ENCODE measurements at regions not wholly inside any gene's neighbourhood (a gene's known extent, or its start where the extent isn't known, plus 50 kb on each side); places are given as distances from the start of the nearest gene placed in this dataset.
"Not testable (repeated sequence)": the region's sequence is repeated elsewhere in the genome, so short reads cannot be mapped to it uniquely, and the experiment has no call there.

DNA sequence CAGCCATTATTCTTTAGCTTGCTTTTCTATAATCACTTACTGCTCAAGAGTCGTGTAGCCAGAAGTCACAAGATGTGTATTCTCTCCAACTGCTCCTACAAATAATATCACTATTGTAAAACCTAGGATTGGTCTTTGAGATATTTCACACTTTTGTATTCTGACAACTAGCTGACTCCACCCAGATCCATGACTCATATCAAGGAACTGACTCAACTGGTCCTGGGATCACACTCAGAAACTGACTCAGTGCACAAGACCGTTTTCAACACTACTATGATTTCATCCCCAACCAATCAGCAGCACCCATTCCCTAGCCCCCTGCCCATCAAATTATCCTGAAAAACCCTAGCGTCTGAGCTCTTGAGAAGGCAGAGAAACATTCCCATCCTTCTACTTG, 56.5 kb upstream of the ORC5 start:
- ChIA-PET POLR2A (no interaction called here), CTCF (no interaction called here)
- TF ChIP-seq FOXM1 (IDR thresholded peaks at IDR 0.05; ENCODE audit: borderline replicate concordance) (no peak), L3MBTL2 (conservative IDR thresholded peaks at IDR 0.05) (no peak), BHLHE40 (IDR thresholded peaks at IDR 0.05; ENCODE audit: borderline replicate concordance) (no peak), TARDBP (IDR thresholded peaks at IDR 0.05) (no peak), HDGF (IDR thresholded peaks at IDR 0.05; ENCODE audit: borderline replicate concordance) (no peak), ARNT (IDR thresholded peaks at IDR 0.05) (no peak), CTBP1 (IDR thresholded peaks at IDR 0.05; ENCODE audit: borderline replicate concordance) (no peak), SP1 (IDR thresholded peaks at IDR 0.05) (no peak), ELF4 (IDR thresholded peaks at IDR 0.05) (no peak), FOXK2 (IDR thresholded peaks at IDR 0.05) (no peak), FOXA1 (IDR thresholded peaks at IDR 0.05) (no peak), NFRKB (IDR thresholded peaks at IDR 0.05) (no peak), ZNF384 (IDR thresholded peaks at IDR 0.05) (no peak), LEF1 (IDR thresholded peaks at IDR 0.05; ENCODE audit: borderline replicate concordance) (no peak)
- TF ChIP-seq, protein P1, sequence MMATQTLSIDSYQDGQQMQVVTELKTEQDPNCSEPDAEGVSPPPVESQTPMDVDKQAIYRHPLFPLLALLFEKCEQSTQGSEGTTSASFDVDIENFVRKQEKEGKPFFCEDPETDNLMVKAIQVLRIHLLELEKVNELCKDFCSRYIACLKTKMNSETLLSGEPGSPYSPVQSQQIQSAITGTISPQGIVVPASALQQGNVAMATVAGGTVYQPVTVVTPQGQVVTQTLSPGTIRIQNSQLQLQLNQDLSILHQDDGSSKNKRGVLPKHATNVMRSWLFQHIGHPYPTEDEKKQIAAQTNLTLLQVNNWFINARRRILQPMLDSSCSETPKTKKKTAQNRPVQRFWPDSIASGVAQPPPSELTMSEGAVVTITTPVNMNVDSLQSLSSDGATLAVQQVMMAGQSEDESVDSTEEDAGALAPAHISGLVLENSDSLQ (IDR thresholded peaks at IDR 0.05), result no peak
- DNase-seq (ENCODE audit: extremely low spot score), result no peak

DNA sequence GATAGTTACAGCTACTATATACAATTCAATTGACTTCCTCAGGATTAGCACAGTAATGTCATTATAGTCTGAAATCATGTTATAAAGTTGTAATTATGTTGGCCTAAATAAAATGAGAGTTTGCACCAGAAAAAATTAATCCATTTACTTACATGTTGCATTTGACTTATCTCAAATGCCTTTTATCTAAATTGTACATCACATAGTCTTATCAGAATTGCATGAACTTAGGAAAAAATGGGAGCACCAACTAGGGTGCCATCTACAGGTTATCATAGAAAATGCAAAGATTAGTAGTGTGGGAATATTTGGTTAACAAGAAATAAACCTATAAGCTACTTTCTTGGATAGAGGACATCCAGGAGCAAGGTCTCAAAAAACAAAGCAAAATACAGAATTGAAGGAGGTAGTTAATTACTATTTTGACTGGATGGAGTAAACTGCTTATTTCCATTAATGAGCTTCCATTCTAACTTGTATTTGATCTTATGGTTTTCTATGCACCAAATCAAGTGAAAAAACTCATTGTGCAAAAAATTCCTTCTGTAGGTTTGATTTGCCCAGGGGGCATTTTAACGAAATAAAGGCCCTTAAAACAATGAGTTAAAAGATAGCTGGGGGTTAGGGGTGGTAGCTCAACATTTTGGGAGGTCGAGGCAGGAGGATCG, 60.0 kb upstream of the ORC5 start:
- DNase-seq (ENCODE audit: extremely low spot score), result peak; percentile 14
- ChIA-PET POLR2A (no interaction called here), CTCF (interaction anchor here (0.6 to 1.9 kb wide), 3 partner anchors 36 to 771 kb away, joined by 3 to 12 read pairs (median 4); no protein-coding TSS in a partner anchor)
- TF ChIP-seq FOXA1 (IDR thresholded peaks at IDR 0.05) (no peak), ARNT (IDR thresholded peaks at IDR 0.05) (no peak), HDGF (IDR thresholded peaks at IDR 0.05; ENCODE audit: borderline replicate concordance) (no peak), TARDBP (IDR thresholded peaks at IDR 0.05) (no peak), SUZ12 (IDR thresholded peaks at IDR 0.05) (no peak), LEF1 (IDR thresholded peaks at IDR 0.05; ENCODE audit: borderline replicate concordance) (no peak), FOXM1 (IDR thresholded peaks at IDR 0.05; ENCODE audit: borderline replicate concordance) (no peak), L3MBTL2 (conservative IDR thresholded peaks at IDR 0.05) (no peak), ZNF384 (IDR thresholded peaks at IDR 0.05) (no peak), NFRKB (IDR thresholded peaks at IDR 0.05) (no peak), CTBP1 (IDR thresholded peaks at IDR 0.05; ENCODE audit: borderline replicate concordance) (no peak), FOXK2 (IDR thresholded peaks at IDR 0.05) (no peak), BHLHE40 (IDR thresholded peaks at IDR 0.05; ENCODE audit: borderline replicate concordance) (no peak), SP1 (IDR thresholded peaks at IDR 0.05) (no peak), ELF4 (IDR thresholded peaks at IDR 0.05) (no peak)
- TF ChIP-seq, protein P1 (IDR thresholded peaks at IDR 0.05), result no peak

DNA sequence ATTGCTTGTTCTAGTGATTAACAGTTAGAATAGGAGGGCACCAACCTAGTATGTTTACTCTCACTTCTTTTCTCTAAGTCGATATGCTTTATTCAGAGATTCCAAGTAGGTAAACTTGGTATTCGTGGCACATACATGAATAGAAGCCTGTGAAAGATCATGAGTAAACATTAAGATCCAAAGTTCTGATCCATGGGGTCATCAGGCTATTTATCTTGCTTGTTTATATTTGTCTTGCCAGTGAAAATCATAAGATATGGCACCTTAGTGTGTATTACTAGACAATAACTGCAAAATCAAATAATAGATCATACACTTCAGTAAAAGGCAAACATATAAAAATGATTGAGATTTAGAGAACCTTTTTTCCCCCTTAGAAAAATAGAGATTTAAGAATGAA, 56.5 kb upstream of the LHFPL3 start:
- ChIA-PET CTCF (no interaction called here), POLR2A (no interaction called here)
- TF ChIP-seq LEF1 (IDR thresholded peaks at IDR 0.05; ENCODE audit: borderline replicate concordance), result no peak
- TF ChIP-seq BHLHE40 (IDR thresholded peaks at IDR 0.05; ENCODE audit: borderline replicate concordance), result no peak
- TF ChIP-seq ARNT (IDR thresholded peaks at IDR 0.05), result no peak
- TF ChIP-seq FOXK2 (IDR thresholded peaks at IDR 0.05), result no peak
- no peak for TF ChIP-seq HDGF (IDR thresholded peaks at IDR 0.05; ENCODE audit: borderline replicate concordance)
- no peak for TF ChIP-seq ELF4 (IDR thresholded peaks at IDR 0.05)
- TF ChIP-seq FOXM1 (IDR thresholded peaks at IDR 0.05; ENCODE audit: borderline replicate concordance), result no peak
- TF ChIP-seq L3MBTL2 (conservative IDR thresholded peaks at IDR 0.05), result no peak
- no peak for TF ChIP-seq FOXA1 (IDR thresholded peaks at IDR 0.05)
- TF ChIP-seq NFRKB (IDR thresholded peaks at IDR 0.05), result no peak
- DNase-seq (ENCODE audit: extremely low spot score), result no peak

DNA sequence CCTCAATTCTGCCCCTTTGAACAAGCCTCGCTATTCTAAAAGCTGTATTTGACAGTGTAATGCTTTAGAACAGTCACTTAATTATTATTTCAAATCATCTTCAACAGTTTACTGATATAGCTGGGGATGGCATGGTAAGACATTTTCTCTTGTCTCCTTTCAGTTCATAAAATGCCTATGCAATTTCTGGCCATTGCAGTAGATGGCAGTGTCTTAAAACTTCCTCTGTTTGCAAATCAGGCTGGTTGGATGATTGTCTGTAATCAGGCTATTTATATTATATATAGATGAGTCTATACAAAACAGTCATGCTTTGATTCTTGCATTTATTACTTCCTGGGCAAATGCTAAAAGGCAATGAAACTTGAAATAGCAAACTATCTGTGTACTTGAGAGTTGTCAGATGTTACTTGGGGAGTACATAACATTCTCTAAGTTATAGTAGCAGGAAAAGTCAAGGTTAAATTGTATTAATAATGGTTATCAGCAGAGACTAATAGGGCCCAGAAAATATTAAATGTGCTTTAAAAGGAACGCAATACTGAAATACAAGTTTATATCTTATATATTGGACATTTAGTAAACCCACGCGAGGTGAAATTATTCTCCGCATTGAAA, 55.5 kb upstream of the LHFPL3 start:
- POLR2A ChIA-PET, result no interaction called here
- TF ChIP-seq FOXK2 (IDR thresholded peaks at IDR 0.05) (no peak), NFRKB (IDR thresholded peaks at IDR 0.05) (no peak), SUZ12 (IDR thresholded peaks at IDR 0.05) (no peak), TARDBP (IDR thresholded peaks at IDR 0.05) (no peak), HDGF (IDR thresholded peaks at IDR 0.05; ENCODE audit: borderline replicate concordance) (no peak), FOXM1 (IDR thresholded peaks at IDR 0.05; ENCODE audit: borderline replicate concordance) (no peak), ARNT (IDR thresholded peaks at IDR 0.05) (no peak), L3MBTL2 (conservative IDR thresholded peaks at IDR 0.05) (no peak), BHLHE40 (IDR thresholded peaks at IDR 0.05; ENCODE audit: borderline replicate concordance) (no peak), LEF1 (IDR thresholded peaks at IDR 0.05; ENCODE audit: borderline replicate concordance) (no peak)
- TF ChIP-seq, protein P1 (IDR thresholded peaks at IDR 0.05), result no peak
- CTCF ChIA-PET, result no interaction called here
- peak; percentile 26 for DNase-seq (ENCODE audit: extremely low spot score)

DNA sequence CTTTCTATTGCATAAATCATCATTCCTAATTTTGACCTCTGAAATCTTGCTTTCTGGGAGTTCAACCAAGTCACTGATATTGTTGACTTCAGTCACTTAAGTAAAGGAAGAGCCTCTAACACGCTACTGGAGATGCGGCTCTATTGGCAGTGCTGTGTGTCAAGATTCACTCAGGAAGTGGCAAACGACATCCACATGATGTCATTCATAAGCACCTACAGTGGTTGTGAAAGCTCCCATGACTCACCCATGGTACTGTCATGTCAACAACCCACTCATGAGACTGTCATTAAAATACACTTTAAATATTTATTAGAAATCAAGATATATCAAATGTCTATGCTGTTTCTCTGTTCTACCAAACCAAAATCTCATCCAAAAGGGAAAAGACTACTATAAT, 52.5 kb upstream of the LHFPL3 start:
- ChIA-PET CTCF (no interaction called here), POLR2A (no interaction called here)
- TF ChIP-seq SUZ12 (IDR thresholded peaks at IDR 0.05) (no peak), SP1 (IDR thresholded peaks at IDR 0.05) (no peak)
- no peak for DNase-seq (ENCODE audit: extremely low spot score)

DNA sequence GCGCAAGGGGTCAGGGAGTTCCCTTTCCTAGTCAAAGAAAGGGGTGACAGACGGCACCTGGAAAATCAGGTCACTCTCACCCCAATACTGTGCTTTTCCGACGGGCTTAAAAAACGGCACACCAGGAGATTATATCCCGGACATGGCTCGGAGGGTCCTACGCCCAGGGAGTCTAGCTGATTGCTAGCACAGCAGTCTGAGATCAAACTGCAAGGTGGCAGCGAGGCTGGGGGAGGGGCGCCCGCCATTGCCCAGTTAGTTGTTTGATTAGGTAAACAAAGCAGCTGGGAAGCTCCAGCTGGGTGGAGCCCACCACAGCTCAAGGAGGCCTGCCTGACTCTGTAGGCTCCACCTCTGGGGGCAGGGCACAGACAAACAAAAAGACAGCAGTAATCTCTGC, 51.7 kb upstream of the LHFPL3 start:
- POLR2A ChIA-PET; CTCF ChIA-PET; DNase-seq (ENCODE audit: extremely low spot score): not testable (repeated sequence)

Measured in HEK293T (cell line).